Astrocyte (in vitro differentiated cells and primary cell): ENCODE measurements at regions not wholly inside any gene's neighbourhood (a gene's known extent, or its start where the extent isn't known, plus 50 kb on each side); places are given as distances from the start of the nearest gene placed in this dataset.
A peak's percentile ranks its signal among the peaks of the same experiment; 100 is the strongest.

Experiments used
- DNase-seq: peaks from one replicate; pipeline ENCODE4 v3.0.0-alpha.2; 2010; ENCODE audit warnings: low read depth
- FAIRE-seq: peaks from 2 replicates; lab custom pipeline; 2011; peaks lifted over from hg19 to GRCh38; lab: Jason Lieb, UNC
- H2AFZ ChIP-seq: 2 replicates; pipeline ENCODE4 v1.6.0; 2012; ENCODE audit warnings: low read depth, low read length, inconsistent platforms
- H3K27ac ChIP-seq: 2 replicates; pipeline ENCODE4 v1.5.1; 2011; ENCODE audit warnings: low read depth, low read length, inconsistent platforms
- H3K27me3 ChIP-seq: 2 replicates; pipeline ENCODE4 v1.6.0; 2011; ENCODE audit warnings: low read length, inconsistent platforms; ENCODE audit not compliant: insufficient read depth
- H3K36me3 ChIP-seq: 2 replicates; pipeline ENCODE4 v1.5.1; 2011; ENCODE audit warnings: low read length, inconsistent platforms; ENCODE audit not compliant: insufficient read depth
- H3K4me1 ChIP-seq: 2 replicates; pipeline ENCODE4 v1.5.1; 2011; ENCODE audit warnings: low read length, inconsistent platforms; ENCODE audit not compliant: insufficient read depth
- H3K4me2 ChIP-seq: 2 replicates; pipeline ENCODE4 v1.6.0; 2012; ENCODE audit warnings: low read length, inconsistent platforms
- H3K4me3 ChIP-seq: 2 replicates; pipeline ENCODE4 v1.5.1; 2011; ENCODE audit warnings: low read depth, mild to moderate bottlenecking, low read length, inconsistent platforms; ENCODE audit not compliant: insufficient read depth
- H3K79me2 ChIP-seq: 2 replicates; pipeline ENCODE4 v1.6.0; 2012; ENCODE audit warnings: mild to moderate bottlenecking, low read length, inconsistent platforms; ENCODE audit not compliant: insufficient read depth
- H3K9ac ChIP-seq: 2 replicates; pipeline ENCODE4 v1.6.0; 2012; ENCODE audit warnings: mild to moderate bottlenecking, low read length, inconsistent platforms
- H3K9me3 ChIP-seq: 2 replicates; pipeline ENCODE4 v1.5.1; 2012; ENCODE audit warnings: low read depth, mild to moderate bottlenecking, low read length, inconsistent platforms; ENCODE audit not compliant: insufficient read depth
- H4K20me1 ChIP-seq: 2 replicates; pipeline ENCODE4 v1.6.0; 2012; ENCODE audit warnings: low read length, inconsistent platforms; ENCODE audit not compliant: insufficient read depth
- H3K27ac Mint-ChIP-seq: one replicate; pipeline ENCODE4 v1.8.0; 2021; ENCODE audit warnings: mild to moderate bottlenecking, mixed read lengths; ENCODE audit not compliant: unreplicated experiment
- H3K27me3 Mint-ChIP-seq: one replicate; pipeline ENCODE4 v1.8.0; 2021; ENCODE audit warnings: low read depth, mixed read lengths; ENCODE audit not compliant: unreplicated experiment
- H3K36me3 Mint-ChIP-seq: one replicate; pipeline ENCODE4 v1.8.0; 2021; ENCODE audit warnings: low read depth, mixed read lengths; ENCODE audit not compliant: unreplicated experiment
- H3K4me1 Mint-ChIP-seq: one replicate; pipeline ENCODE4 v1.8.0; 2021; ENCODE audit warnings: low read depth, mixed read lengths; ENCODE audit not compliant: unreplicated experiment
- H3K4me3 Mint-ChIP-seq: one replicate; pipeline ENCODE4 v1.8.0; 2021; ENCODE audit warnings: mild to moderate bottlenecking, moderate library complexity, mixed read lengths; ENCODE audit not compliant: unreplicated experiment
- H3K9me3 Mint-ChIP-seq: one replicate; pipeline ENCODE4 v1.8.0; 2021; ENCODE audit warnings: mild to moderate bottlenecking, mixed read lengths; ENCODE audit not compliant: unreplicated experiment
- EZH2 ChIP-seq: IDR thresholded peaks from 2 replicates; pipeline ENCODE4 v1.6.1; 2012; ENCODE audit warnings: mild to moderate bottlenecking, low read length, inconsistent platforms; ENCODE audit not compliant: insufficient read depth
- TF ChIP-seq, protein P1 (sequence below): IDR thresholded peaks from 2 replicates; pipeline ENCODE4 v1.5.1; 2011; ENCODE audit warnings: low read depth, mild to moderate bottlenecking, inconsistent platforms, low read length, moderate library complexity; ENCODE audit not compliant: insufficient read depth

DNA sequence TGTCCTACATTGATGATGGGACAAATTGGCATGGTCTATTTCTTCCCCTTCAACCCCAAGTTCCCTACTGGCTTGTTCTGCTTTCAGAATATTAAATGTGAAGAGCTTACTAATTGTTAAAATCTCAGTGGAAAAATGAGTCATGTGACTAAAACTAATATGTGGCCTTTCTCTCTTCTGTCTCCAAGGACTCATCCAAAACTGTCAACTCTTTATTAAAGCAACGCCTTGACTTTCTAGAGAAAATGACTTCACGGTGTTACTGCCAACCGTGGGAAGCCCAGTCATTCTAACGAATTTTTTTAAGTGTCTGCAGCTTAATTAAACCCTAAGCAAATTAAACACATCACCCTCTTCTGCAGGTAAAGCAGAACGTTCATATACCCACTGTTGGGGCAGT is 431.6 kb downstream of the DTWD2 start:
- Mint-ChIP-seq H3K9me3 (no peaks in the 10 kb centered on the region), H3K27me3 (no peaks in the 10 kb centered on the region), H3K36me3 (no peaks in the 10 kb centered on the region), H3K4me3 (no peak overlapping the region), H3K27ac (no peak overlapping the region), H3K4me1 (peaks cover 30% of the 10 kb centered on the region)
- FAIRE-seq (no peak), DNase-seq (no peak)
- Histone ChIP-seq H4K20me1 (no peaks in the 10 kb centered on the region), H3K27ac (no peak overlapping the region), H3K27me3 (no peaks in the 10 kb centered on the region), H2AFZ (no peak overlapping the region), H3K9me3 (no peaks in the 10 kb centered on the region), H3K36me3 (no peaks in the 10 kb centered on the region), H3K9ac (no peak overlapping the region), H3K79me2 (no peaks in the 10 kb centered on the region), H3K4me3 (no peak overlapping the region), H3K4me2 (no peak overlapping the region), H3K4me1 (peaks cover 3% of the 10 kb centered on the region)
- no peak for TF ChIP-seq EZH2
- TF ChIP-seq, protein P1, sequence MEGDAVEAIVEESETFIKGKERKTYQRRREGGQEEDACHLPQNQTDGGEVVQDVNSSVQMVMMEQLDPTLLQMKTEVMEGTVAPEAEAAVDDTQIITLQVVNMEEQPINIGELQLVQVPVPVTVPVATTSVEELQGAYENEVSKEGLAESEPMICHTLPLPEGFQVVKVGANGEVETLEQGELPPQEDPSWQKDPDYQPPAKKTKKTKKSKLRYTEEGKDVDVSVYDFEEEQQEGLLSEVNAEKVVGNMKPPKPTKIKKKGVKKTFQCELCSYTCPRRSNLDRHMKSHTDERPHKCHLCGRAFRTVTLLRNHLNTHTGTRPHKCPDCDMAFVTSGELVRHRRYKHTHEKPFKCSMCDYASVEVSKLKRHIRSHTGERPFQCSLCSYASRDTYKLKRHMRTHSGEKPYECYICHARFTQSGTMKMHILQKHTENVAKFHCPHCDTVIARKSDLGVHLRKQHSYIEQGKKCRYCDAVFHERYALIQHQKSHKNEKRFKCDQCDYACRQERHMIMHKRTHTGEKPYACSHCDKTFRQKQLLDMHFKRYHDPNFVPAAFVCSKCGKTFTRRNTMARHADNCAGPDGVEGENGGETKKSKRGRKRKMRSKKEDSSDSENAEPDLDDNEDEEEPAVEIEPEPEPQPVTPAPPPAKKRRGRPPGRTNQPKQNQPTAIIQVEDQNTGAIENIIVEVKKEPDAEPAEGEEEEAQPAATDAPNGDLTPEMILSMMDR: no peak

DNA sequence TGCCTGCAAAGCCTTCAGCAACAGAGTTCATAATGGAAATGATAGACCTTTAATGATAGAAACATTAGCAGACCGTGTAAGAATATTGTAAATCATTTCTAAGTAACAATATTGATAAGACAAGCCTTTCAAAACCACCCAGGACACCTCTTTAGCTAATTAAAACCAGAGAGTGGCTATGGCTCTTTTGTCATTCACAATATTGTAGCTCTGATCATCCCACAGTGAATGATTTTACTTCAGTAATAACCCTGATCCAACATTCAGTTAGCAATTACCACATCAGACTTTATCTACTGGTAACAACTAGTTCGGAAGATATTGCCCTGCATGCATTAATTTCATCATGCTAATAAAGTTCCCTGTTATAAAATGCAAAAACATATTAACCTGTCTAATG is 432.6 kb downstream of the DTWD2 start:
- Histone ChIP-seq H3K9ac (no peak overlapping the region), H3K36me3 (no peaks in the 10 kb centered on the region), H3K4me2 (no peak overlapping the region), H2AFZ (no peak overlapping the region), H3K27me3 (no peaks in the 10 kb centered on the region), H3K4me3 (no peak overlapping the region), H3K4me1 (peaks cover 3% of the 10 kb centered on the region), H3K27ac (no peak overlapping the region), H4K20me1 (no peaks in the 10 kb centered on the region), H3K79me2 (no peaks in the 10 kb centered on the region), H3K9me3 (no peaks in the 10 kb centered on the region)
- no peak for FAIRE-seq
- TF ChIP-seq, protein P1: no peak
- TF ChIP-seq EZH2: no peak
- no peak for DNase-seq
- no peak overlapping the region for H3K4me3 Mint-ChIP-seq
- H3K36me3 Mint-ChIP-seq: no peaks in the 10 kb centered on the region
- no peaks in the 10 kb centered on the region for H3K9me3 Mint-ChIP-seq
- H3K27ac Mint-ChIP-seq: no peak overlapping the region
- H3K27me3 Mint-ChIP-seq: no peaks in the 10 kb centered on the region
- H3K4me1 Mint-ChIP-seq: peaks cover 30% of the 10 kb centered on the region

GRCh38 chr5:118554981-118555380 is 433.4 kb downstream of the DTWD2 start:
- H3K36me3 Mint-ChIP-seq: no peaks in the 10 kb centered on the region
- Histone ChIP-seq H4K20me1 (no peaks in the 10 kb centered on the region), H3K79me2 (no peaks in the 10 kb centered on the region), H3K4me3 (no peak overlapping the region), H3K36me3 (no peaks in the 10 kb centered on the region), H3K27me3 (no peaks in the 10 kb centered on the region), H3K4me1 (peaks cover 3% of the 10 kb centered on the region), H3K27ac (no peak overlapping the region), H2AFZ (no peak overlapping the region), H3K9ac (no peak overlapping the region), H3K4me2 (no peak overlapping the region), H3K9me3 (no peaks in the 10 kb centered on the region)
- peaks cover 30% of the 10 kb centered on the region for H3K4me1 Mint-ChIP-seq
- H3K27ac Mint-ChIP-seq: peak overlapping the region; percentile 34
- TF ChIP-seq EZH2: no peak
- TF ChIP-seq, protein P1: no peak
- FAIRE-seq (no peak), DNase-seq (no peak)
- H3K27me3 Mint-ChIP-seq: no peaks in the 10 kb centered on the region
- no peak overlapping the region for H3K4me3 Mint-ChIP-seq
- H3K9me3 Mint-ChIP-seq: no peaks in the 10 kb centered on the region
